ENCODE measurements at regions not wholly inside any gene's neighbourhood (a gene's known extent, or its start where the extent isn't known, plus 50 kb on each side); places are given as distances from the start of the nearest gene placed in this dataset.

- WGBS, 2 donors, result 6 to 13% methylated on average over 2 of the region's 2 CpGs
- intact Hi-C loops (cut with DNase I; ENCODE audit: low total_unique reads), result no loop called here
- no peak overlapping the region for H3K4me3 ChIP-seq (ENCODE audit: low read depth, poor library complexity, severe bottlenecking)
Observed at GRCh38 chr3:154779571-154779970, 300.5 kb upstream of the MME start.

GRCh38 chr3:154778057-154778456 lies 302.1 kb upstream of the MME start:
- no peak for DNase-seq (ENCODE audit: low spot score in 2 of 2)
- WGBS, 2 donors, result 53 to 69% methylated on average over 1 of the region's 1 CpG
- TF ChIP-seq POLR2A (IDR thresholded peaks at IDR 0.05), result no peak
- TF ChIP-seq, protein P1, sequence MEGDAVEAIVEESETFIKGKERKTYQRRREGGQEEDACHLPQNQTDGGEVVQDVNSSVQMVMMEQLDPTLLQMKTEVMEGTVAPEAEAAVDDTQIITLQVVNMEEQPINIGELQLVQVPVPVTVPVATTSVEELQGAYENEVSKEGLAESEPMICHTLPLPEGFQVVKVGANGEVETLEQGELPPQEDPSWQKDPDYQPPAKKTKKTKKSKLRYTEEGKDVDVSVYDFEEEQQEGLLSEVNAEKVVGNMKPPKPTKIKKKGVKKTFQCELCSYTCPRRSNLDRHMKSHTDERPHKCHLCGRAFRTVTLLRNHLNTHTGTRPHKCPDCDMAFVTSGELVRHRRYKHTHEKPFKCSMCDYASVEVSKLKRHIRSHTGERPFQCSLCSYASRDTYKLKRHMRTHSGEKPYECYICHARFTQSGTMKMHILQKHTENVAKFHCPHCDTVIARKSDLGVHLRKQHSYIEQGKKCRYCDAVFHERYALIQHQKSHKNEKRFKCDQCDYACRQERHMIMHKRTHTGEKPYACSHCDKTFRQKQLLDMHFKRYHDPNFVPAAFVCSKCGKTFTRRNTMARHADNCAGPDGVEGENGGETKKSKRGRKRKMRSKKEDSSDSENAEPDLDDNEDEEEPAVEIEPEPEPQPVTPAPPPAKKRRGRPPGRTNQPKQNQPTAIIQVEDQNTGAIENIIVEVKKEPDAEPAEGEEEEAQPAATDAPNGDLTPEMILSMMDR (IDR thresholded peaks at IDR 0.05), result no peak
- intact Hi-C loops (cut with DNase I; ENCODE audit: low total_unique reads), result no loop called here
- no peak overlapping the region for H3K4me3 ChIP-seq (ENCODE audit: low read depth, poor library complexity, severe bottlenecking)

More at GRCh38 chr3:154779571-154779970, 300.5 kb upstream of the MME start:
- TF ChIP-seq POLR2A (IDR thresholded peaks at IDR 0.05), result no peak
- TF ChIP-seq, protein P1 (IDR thresholded peaks at IDR 0.05), result no peak
- no peak for DNase-seq (ENCODE audit: low spot score in 2 of 2)

- intact Hi-C loops (cut with DNase I; ENCODE audit: low total_unique reads), result no loop called here
- WGBS, 2 donors, result 45 to 47% methylated on average over 5 of the region's 5 CpGs
Observed at GRCh38 chr3:154776549-154777225, 303.4 kb upstream of the MME start.

GRCh38 chr3:154775821-154776548 lies 304.1 kb upstream of the MME start:
- no peak for TF ChIP-seq POLR2A (IDR thresholded peaks at IDR 0.05)
- TF ChIP-seq, protein P1 (IDR thresholded peaks at IDR 0.05), result no peak
- no peak for DNase-seq (ENCODE audit: low spot score in 2 of 2)
- WGBS, 2 donors, result 54 to 59% methylated on average over 1 of the region's 1 CpG
- intact Hi-C loops (cut with DNase I; ENCODE audit: low total_unique reads), result no loop called here
- H3K4me3 ChIP-seq (ENCODE audit: low read depth, poor library complexity, severe bottlenecking), result no peak overlapping the region

More at GRCh38 chr3:154776549-154777225, 303.4 kb upstream of the MME start:
- no peak for DNase-seq (ENCODE audit: low spot score in 2 of 2)
- H3K4me3 ChIP-seq (ENCODE audit: low read depth, poor library complexity, severe bottlenecking), result no peak overlapping the region
- TF ChIP-seq, protein P1 (IDR thresholded peaks at IDR 0.05), result no peak
- TF ChIP-seq POLR2A (IDR thresholded peaks at IDR 0.05), result no peak

GRCh38 chr3:154766765-154767503 lies 313.2 kb upstream of the MME start:
- no peak overlapping the region for H3K4me3 ChIP-seq (ENCODE audit: low read depth, poor library complexity, severe bottlenecking)
- TF ChIP-seq, protein P1 (IDR thresholded peaks at IDR 0.05), result no peak
- TF ChIP-seq POLR2A (IDR thresholded peaks at IDR 0.05), result no peak
- 82 to 91% methylated on average over 1 to 5 of the region's 5 CpGs for WGBS, 2 donors
- intact Hi-C loops (cut with DNase I; ENCODE audit: low total_unique reads), result no loop called here
- no peak for DNase-seq (ENCODE audit: low spot score in 2 of 2)

Measured in lower leg skin (tissue), 4 donors.